H9 (cell line): ENCODE measurements at regions not wholly inside any gene's neighbourhood (a gene's known extent, or its start where the extent isn't known, plus 50 kb on each side); places are given as distances from the start of the nearest gene placed in this dataset.

Experiments
- DNase-seq: peaks from one replicate; pipeline ENCODE4 v3.0.0-alpha.2; 2017
- H2AFZ ChIP-seq: one replicate; pipeline ENCODE4 v1.6.1; 2013; ENCODE audit warnings: mild to moderate bottlenecking, low read length, control low read depth, moderate library complexity
- H2AK5ac ChIP-seq: 2 replicates; pipeline ENCODE4 v1.6.1; 2013; ENCODE audit warnings: low read length, control low read depth, mixed read lengths; ENCODE audit not compliant: insufficient read length
- H2BK120ac ChIP-seq: one replicate; pipeline ENCODE4 v1.6.1; 2013; ENCODE audit warnings: low read depth, mild to moderate bottlenecking, low read length, control low read depth, inconsistent platforms; ENCODE audit not compliant: poor library complexity, severe bottlenecking
- H2BK12ac ChIP-seq: 2 replicates; pipeline ENCODE4 v1.6.1; 2013; ENCODE audit warnings: low read length, control low read depth, mixed read lengths, low read depth; ENCODE audit not compliant: insufficient read length
- H2BK15ac ChIP-seq: 2 replicates; pipeline ENCODE4 v1.6.1; 2013; ENCODE audit warnings: low read depth, low read length, control low read depth
- H2BK20ac ChIP-seq: one replicate; pipeline ENCODE4 v1.6.1; 2013; ENCODE audit warnings: low read depth, mild to moderate bottlenecking, low read length, control low read depth, inconsistent platforms; ENCODE audit not compliant: poor library complexity, severe bottlenecking
- H2BK5ac ChIP-seq: 2 replicates; pipeline ENCODE4 v1.6.1; 2013; ENCODE audit warnings: low read length, control low read depth, mixed read lengths; ENCODE audit not compliant: insufficient read length
- H3K14ac ChIP-seq: 2 replicates; pipeline ENCODE4 v1.6.1; 2013; ENCODE audit warnings: low read length, control low read depth; ENCODE audit not compliant: insufficient read depth
- H3K18ac ChIP-seq: 2 replicates; pipeline ENCODE4 v1.6.1; 2013; ENCODE audit warnings: low read depth, mild to moderate bottlenecking, mixed read lengths, low read length, control low read depth; ENCODE audit not compliant: insufficient read length
- H3K23ac ChIP-seq: 2 replicates; pipeline ENCODE4 v1.6.1; 2013; ENCODE audit warnings: low read length, control low read depth, mixed read lengths, low read depth; ENCODE audit not compliant: insufficient read length
- H3K23me2 ChIP-seq: 2 replicates; pipeline ENCODE4 v1.6.1; 2013; ENCODE audit warnings: low read depth, mild to moderate bottlenecking, mixed read lengths, low read length, control low read depth; ENCODE audit not compliant: insufficient read length, poor library complexity, severe bottlenecking
- H3K27ac ChIP-seq: 2 replicates; pipeline ENCODE4 v1.5.1; 2013; ENCODE audit warnings: low read length, control low read depth, mixed read lengths, low read depth; ENCODE audit not compliant: insufficient read length
- H3K27me3 ChIP-seq: 2 replicates; pipeline ENCODE4 v1.6.1; 2013; ENCODE audit warnings: low read length, control low read depth, inconsistent platforms; ENCODE audit not compliant: insufficient read depth
- H3K4ac ChIP-seq: 2 replicates; pipeline ENCODE4 v1.6.1; 2013; ENCODE audit warnings: low read depth, mild to moderate bottlenecking, control low read depth, inconsistent platforms, low read length, moderate library complexity
- H3K4me1 ChIP-seq: 2 replicates; pipeline ENCODE4 v1.6.1; 2013; ENCODE audit warnings: low read length, control low read depth, inconsistent platforms; ENCODE audit not compliant: insufficient read depth
- H3K4me2 ChIP-seq: 2 replicates; pipeline ENCODE4 v1.6.1; 2013; ENCODE audit warnings: low read length, control low read depth, mixed read lengths; ENCODE audit not compliant: insufficient read length, insufficient read depth
- H3K56ac ChIP-seq: 2 replicates; pipeline ENCODE4 v1.6.1; 2013; ENCODE audit warnings: low read depth, mild to moderate bottlenecking, mixed read lengths, low read length, control low read depth; ENCODE audit not compliant: insufficient read length
- H3K79me1 ChIP-seq: 2 replicates; pipeline ENCODE4 v1.6.1; 2013; ENCODE audit warnings: low read depth, mild to moderate bottlenecking, moderate library complexity, low read length, control low read depth, inconsistent platforms; ENCODE audit not compliant: insufficient read depth, poor library complexity, severe bottlenecking
- H3K79me2 ChIP-seq: 2 replicates; pipeline ENCODE4 v1.6.1; 2013; ENCODE audit warnings: low read length, control low read depth, inconsistent platforms; ENCODE audit not compliant: insufficient read depth
- H3K9ac ChIP-seq: 2 replicates; pipeline ENCODE4 v1.6.1; 2013; ENCODE audit warnings: low read length, control low read depth, mixed read lengths; ENCODE audit not compliant: insufficient read length; ENCODE audit errors: extremely low read depth
- H3K9me3 ChIP-seq: one replicate; pipeline ENCODE4 v1.6.1; 2013; ENCODE audit warnings: low read depth, low read length, inconsistent platforms; ENCODE audit not compliant: control insufficient read depth
- H3T11ph ChIP-seq: one replicate; pipeline ENCODE4 v1.6.1; 2013; ENCODE audit warnings: mild to moderate bottlenecking, low read length, control low read depth, inconsistent platforms
- H4K20me1 ChIP-seq: one replicate; pipeline ENCODE4 v1.6.1; 2013; ENCODE audit not compliant: control insufficient read depth, insufficient read length, insufficient read depth
- H4K5ac ChIP-seq: 2 replicates; pipeline ENCODE4 v1.6.1; 2013; ENCODE audit warnings: low read depth, mild to moderate bottlenecking, mixed read lengths, low read length, control low read depth; ENCODE audit not compliant: insufficient read length
- H4K8ac ChIP-seq: replicated peaks from 2 replicates; pipeline ENCODE4 v1.6.1; 2013; ENCODE audit warnings: low read length, control low read depth, mixed read lengths, low read depth; ENCODE audit not compliant: insufficient read length
- H4K91ac ChIP-seq: 2 replicates; pipeline ENCODE4 v1.6.1; 2013; ENCODE audit warnings: low read depth, mild to moderate bottlenecking, moderate library complexity, mixed read lengths, low read length, control low read depth; ENCODE audit not compliant: insufficient read length
- H3K27ac Mint-ChIP-seq, 3 experiments: 2 replicates in 2 of 3; 3 replicates in 1 of 3; pipeline ENCODE4 v1.8.0; 2020 to 2021; ENCODE audit warnings: mixed read lengths in 3 of 3, mild to moderate bottlenecking in 1 of 3, moderate library complexity in 1 of 3
- H3K27me3 Mint-ChIP-seq: 2 replicates; pipeline ENCODE4 v1.8.0; 2021; ENCODE audit warnings: low read depth, mild to moderate bottlenecking, moderate library complexity, mixed read lengths
- H3K36me3 Mint-ChIP-seq, 3 experiments: 2 replicates in 2 of 3; 3 replicates in 1 of 3; pipeline ENCODE4 v1.8.0; 2020 to 2021; ENCODE audit warnings: low read depth in 3 of 3, mixed read lengths in 3 of 3; ENCODE audit not compliant: insufficient read depth in 1 of 3
- H3K4me1 Mint-ChIP-seq, 2 experiments: 2 replicates each; pipeline ENCODE4 v1.8.0; 2020; ENCODE audit warnings: mixed read lengths in 2 of 2
- H3K4me3 Mint-ChIP-seq, 2 experiments: 2 replicates in 1 of 2; 3 replicates in 1 of 2; pipeline ENCODE4 v1.8.0; 2020 to 2021; ENCODE audit warnings: mild to moderate bottlenecking in 2 of 2, mixed read lengths in 2 of 2, moderate library complexity in 1 of 2
- H3K9me3 Mint-ChIP-seq, 2 experiments: 2 replicates in 1 of 2; 3 replicates in 1 of 2; pipeline ENCODE4 v1.8.0; 2020; ENCODE audit warnings: mild to moderate bottlenecking in 2 of 2, mixed read lengths in 2 of 2, moderate library complexity in 1 of 2
- WGBS: extraction: QIAGEN DNeasy Blood & Tissue Kit; methylation state at CpG from one replicate; pipeline ENCODE4 v1.1.7; 2013; ENCODE audit warnings: missing lambda C conversion rate, low lambda C conversion rate, mixed read lengths; ENCODE audit not compliant: insufficient read length; ENCODE audit errors: extremely low coverage; 5-methylcytosine and 5-hydroxymethylcytosine counted together
- TF ChIP-seq, protein P1 (sequence below): fragments of 200-600 bp; sonication (generic); conservative IDR thresholded peaks from 3 replicates; pipeline ENCODE4 v1.8.0; 2021; ENCODE audit warnings: antibody characterized with exemption, mild to moderate bottlenecking

GRCh38 chr2:128949360-128949759 lies 630.7 kb upstream of the HS6ST1 start:
- H3K23ac ChIP-seq: no peak overlapping the region
- H3K4ac ChIP-seq: no peak overlapping the region
- Mint-ChIP-seq H3K36me3 (peaks cover 9 to 26% (median 14%) of the 10 kb centered on the region in 3 experiments), H3K4me1 (no peaks in the 10 kb centered on the region), H3K9me3 (peaks cover 44 to 50% of the 10 kb centered on the region in 2 experiments), H3K27ac (no peak overlapping the region), H3K4me3 (no peak overlapping the region), H3K27me3 (peaks cover 9% of the 10 kb centered on the region)
- H2BK12ac ChIP-seq: no peak overlapping the region
- TF ChIP-seq, protein P1, sequence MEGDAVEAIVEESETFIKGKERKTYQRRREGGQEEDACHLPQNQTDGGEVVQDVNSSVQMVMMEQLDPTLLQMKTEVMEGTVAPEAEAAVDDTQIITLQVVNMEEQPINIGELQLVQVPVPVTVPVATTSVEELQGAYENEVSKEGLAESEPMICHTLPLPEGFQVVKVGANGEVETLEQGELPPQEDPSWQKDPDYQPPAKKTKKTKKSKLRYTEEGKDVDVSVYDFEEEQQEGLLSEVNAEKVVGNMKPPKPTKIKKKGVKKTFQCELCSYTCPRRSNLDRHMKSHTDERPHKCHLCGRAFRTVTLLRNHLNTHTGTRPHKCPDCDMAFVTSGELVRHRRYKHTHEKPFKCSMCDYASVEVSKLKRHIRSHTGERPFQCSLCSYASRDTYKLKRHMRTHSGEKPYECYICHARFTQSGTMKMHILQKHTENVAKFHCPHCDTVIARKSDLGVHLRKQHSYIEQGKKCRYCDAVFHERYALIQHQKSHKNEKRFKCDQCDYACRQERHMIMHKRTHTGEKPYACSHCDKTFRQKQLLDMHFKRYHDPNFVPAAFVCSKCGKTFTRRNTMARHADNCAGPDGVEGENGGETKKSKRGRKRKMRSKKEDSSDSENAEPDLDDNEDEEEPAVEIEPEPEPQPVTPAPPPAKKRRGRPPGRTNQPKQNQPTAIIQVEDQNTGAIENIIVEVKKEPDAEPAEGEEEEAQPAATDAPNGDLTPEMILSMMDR: no peak
- no peak overlapping the region for H3K56ac ChIP-seq
- H2BK120ac ChIP-seq: no peak overlapping the region
- H3K27ac ChIP-seq: no peak overlapping the region
- no peaks in the 10 kb centered on the region for H3K79me1 ChIP-seq
- H2BK15ac ChIP-seq: no peak overlapping the region
- no peak overlapping the region for H3T11ph ChIP-seq
- no CpG with 5 or more reads among the region's 5 CpGs for WGBS
- H3K27me3 ChIP-seq: no peaks in the 10 kb centered on the region
- no peak overlapping the region for H2BK5ac ChIP-seq
- H3K4me2 ChIP-seq: no peak overlapping the region
- H4K91ac ChIP-seq: no peak overlapping the region
- no peaks in the 10 kb centered on the region for H3K4me1 ChIP-seq
- no peaks in the 10 kb centered on the region for H3K23me2 ChIP-seq
- H2AK5ac ChIP-seq: no peak overlapping the region
- DNase-seq: no peak
- no peak overlapping the region for H3K18ac ChIP-seq
- H4K5ac ChIP-seq: no peak overlapping the region
- H3K9me3 ChIP-seq: peaks cover 10% of the 10 kb centered on the region
- H3K14ac ChIP-seq: no peak overlapping the region
- no peaks in the 10 kb centered on the region for H3K79me2 ChIP-seq
- H2BK20ac ChIP-seq: no peak overlapping the region
- no peak overlapping the region for H3K9ac ChIP-seq
- H4K20me1 ChIP-seq: no peaks in the 10 kb centered on the region
- no peak overlapping the region for H2AFZ ChIP-seq
- no peak overlapping the region for H4K8ac ChIP-seq
